Peyer's patch (tissue), 4 donors: ENCODE measurements at regions not wholly inside any gene's neighbourhood (a gene's known extent, or its start where the extent isn't known, plus 50 kb on each side); places are given as distances from the start of the nearest gene placed in this dataset.
"Not testable (repeated sequence)": the region's sequence is repeated elsewhere in the genome, so short reads cannot be mapped to it uniquely, and the experiment has no call there.

Source experiments
- DNase-seq, 3 donors: peaks; one replicate each; pipeline ENCODE4 v3.0.0-alpha.2; 2017 to 2019
- H3K27ac ChIP-seq, 4 donors: fragments of 200-600 bp; sonication (generic); one replicate each; pipeline ENCODE4 v1.5.1; 2016 to 2019
- H3K27me3 ChIP-seq, 2 donors: fragments of 200-600 bp; sonication (generic); one replicate each; pipeline ENCODE4 v1.5.1; 2019
- H3K36me3 ChIP-seq, 3 donors: fragments of 200-600 bp; sonication (generic); one replicate each; pipeline ENCODE4 v1.5.1; 2016 to 2019
- H3K4me1 ChIP-seq, 4 donors: fragments of 200-600 bp; sonication (generic); one replicate each; pipeline ENCODE4 v1.5.1; 2016 to 2019
- H3K4me3 ChIP-seq, 4 donors: fragments of 200-600 bp; sonication (generic); 1 replicate in 3 of 4; 2 replicates in 1 of 4; pipeline ENCODE4 v1.5.1; 2016 to 2019; ENCODE audit warnings: mild to moderate bottlenecking in 1 of 4
- H3K9me3 ChIP-seq, 4 donors: fragments of 200-600 bp; sonication (generic); one replicate each; pipeline ENCODE4 v1.5.1; 2016 to 2019; ENCODE audit warnings: mild to moderate bottlenecking in 1 of 4
- POLR2A ChIP-seq, 2 donors: fragments of 450-650 bp; IDR thresholded peaks; one replicate each; pipeline ENCODE4 v1.5.1; 2017; ENCODE audit warnings: antibody characterized with exemption in 2 of 2, mild to moderate bottlenecking in 2 of 2, moderate library complexity in 2 of 2
- TF ChIP-seq, protein P1 (sequence below), 6 experiments: fragments of 450-650 bp in 4 of 6; fragments of 200-600 bp in 2 of 6; sonication (generic) in 1 of 6; IDR thresholded peaks; one replicate each; pipeline ENCODE4 v1.5.1; 2017 to 2019; ENCODE audit warnings: antibody characterized with exemption in 6 of 6, mild to moderate bottlenecking in 3 of 6, moderate library complexity in 1 of 6

DNA sequence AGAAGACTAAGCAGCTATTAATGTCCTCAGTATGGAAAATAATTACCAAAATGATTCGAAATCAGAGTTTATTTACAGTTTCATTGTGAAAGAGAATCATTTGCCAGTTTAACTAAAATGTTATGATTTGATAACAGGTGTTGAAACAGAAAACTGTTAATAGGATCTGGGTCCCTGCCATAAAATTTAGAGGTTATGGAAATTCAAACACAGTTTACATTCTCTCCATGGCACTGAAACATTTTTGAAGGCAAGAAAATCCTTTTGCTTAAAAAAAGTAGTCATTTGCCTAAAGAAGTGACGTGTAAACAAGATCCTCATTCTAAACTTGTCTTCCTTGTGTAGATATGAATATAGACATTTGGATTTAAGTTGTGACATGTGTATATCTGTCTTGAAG is 743.8 kb downstream of the SLC4A3 start:
- no peak for DNase-seq
- no peaks in the 10 kb centered on the region for H3K9me3 ChIP-seq
- H3K36me3 ChIP-seq = no peaks in the 10 kb centered on the region
- H3K27me3 ChIP-seq = no peaks in the 10 kb centered on the region
- H3K4me3 ChIP-seq = no peak overlapping the region
- no peak overlapping the region for H3K27ac ChIP-seq
- H3K4me1 ChIP-seq = no peaks in the 10 kb centered on the region
- TF ChIP-seq, protein P1, sequence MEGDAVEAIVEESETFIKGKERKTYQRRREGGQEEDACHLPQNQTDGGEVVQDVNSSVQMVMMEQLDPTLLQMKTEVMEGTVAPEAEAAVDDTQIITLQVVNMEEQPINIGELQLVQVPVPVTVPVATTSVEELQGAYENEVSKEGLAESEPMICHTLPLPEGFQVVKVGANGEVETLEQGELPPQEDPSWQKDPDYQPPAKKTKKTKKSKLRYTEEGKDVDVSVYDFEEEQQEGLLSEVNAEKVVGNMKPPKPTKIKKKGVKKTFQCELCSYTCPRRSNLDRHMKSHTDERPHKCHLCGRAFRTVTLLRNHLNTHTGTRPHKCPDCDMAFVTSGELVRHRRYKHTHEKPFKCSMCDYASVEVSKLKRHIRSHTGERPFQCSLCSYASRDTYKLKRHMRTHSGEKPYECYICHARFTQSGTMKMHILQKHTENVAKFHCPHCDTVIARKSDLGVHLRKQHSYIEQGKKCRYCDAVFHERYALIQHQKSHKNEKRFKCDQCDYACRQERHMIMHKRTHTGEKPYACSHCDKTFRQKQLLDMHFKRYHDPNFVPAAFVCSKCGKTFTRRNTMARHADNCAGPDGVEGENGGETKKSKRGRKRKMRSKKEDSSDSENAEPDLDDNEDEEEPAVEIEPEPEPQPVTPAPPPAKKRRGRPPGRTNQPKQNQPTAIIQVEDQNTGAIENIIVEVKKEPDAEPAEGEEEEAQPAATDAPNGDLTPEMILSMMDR (IDR thresholded peaks at IDR 0.05) = no peak
- no peak for TF ChIP-seq POLR2A (IDR thresholded peaks at IDR 0.05)

DNA sequence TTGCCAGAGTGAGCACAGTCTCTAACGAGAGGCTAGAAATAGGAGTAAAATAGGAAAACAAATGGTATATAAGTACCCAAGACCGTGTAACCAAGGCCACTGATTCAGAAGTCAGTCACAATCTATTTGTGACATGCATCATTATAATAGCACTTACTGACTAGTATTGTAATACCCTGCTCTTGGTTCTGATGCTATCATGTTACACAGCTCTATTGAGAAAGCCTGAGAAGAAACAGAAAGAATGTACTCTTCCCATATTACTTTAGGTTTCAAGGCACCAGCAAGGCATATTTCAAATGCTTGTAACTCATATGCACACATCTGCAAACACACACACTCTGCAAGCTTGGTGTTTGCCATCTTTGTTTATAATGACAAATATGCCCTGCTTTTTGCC is 746.4 kb downstream of the SLC4A3 start:
- no peak overlapping the region for H3K4me3 ChIP-seq
- no peak for DNase-seq

DNA sequence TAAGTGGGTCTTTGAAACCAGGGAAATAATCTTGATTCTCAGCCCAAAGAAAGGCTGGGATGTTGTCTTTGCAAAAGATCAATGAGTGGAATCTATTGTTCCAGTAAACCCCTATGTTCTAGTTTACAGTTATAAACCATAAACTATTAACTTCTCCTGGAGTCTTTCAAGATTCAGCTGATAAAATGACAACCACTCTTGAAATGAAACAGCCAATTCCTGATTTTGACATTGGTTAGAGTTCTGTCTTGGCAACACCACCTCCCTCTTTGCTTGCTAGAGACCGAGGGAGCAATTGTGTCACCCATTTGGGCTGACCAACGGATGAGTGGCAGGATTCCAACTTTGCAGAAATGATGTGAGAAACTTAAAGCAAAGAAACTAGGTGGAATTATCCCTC is 746.9 kb downstream of the SLC4A3 start:
- Histone ChIP-seq H3K9me3 (no peaks in the 10 kb centered on the region), H3K36me3 (no peaks in the 10 kb centered on the region), H3K4me3 (no peak overlapping the region), H3K27ac (no peak overlapping the region), H3K27me3 (no peaks in the 10 kb centered on the region), H3K4me1 (no peaks in the 10 kb centered on the region)
- no peak for TF ChIP-seq POLR2A (IDR thresholded peaks at IDR 0.05)
- TF ChIP-seq, protein P1 (IDR thresholded peaks at IDR 0.05) = no peak
- DNase-seq = no peak

More for the DNA sequence above, 746.4 kb downstream of the SLC4A3 start:
- TF ChIP-seq, protein P1 (IDR thresholded peaks at IDR 0.05) = no peak
- no peak for TF ChIP-seq POLR2A (IDR thresholded peaks at IDR 0.05)
- Histone ChIP-seq H3K4me1 (no peaks in the 10 kb centered on the region), H3K27me3 (no peaks in the 10 kb centered on the region), H3K9me3 (no peaks in the 10 kb centered on the region), H3K36me3 (no peaks in the 10 kb centered on the region), H3K27ac (no peak overlapping the region)

DNA sequence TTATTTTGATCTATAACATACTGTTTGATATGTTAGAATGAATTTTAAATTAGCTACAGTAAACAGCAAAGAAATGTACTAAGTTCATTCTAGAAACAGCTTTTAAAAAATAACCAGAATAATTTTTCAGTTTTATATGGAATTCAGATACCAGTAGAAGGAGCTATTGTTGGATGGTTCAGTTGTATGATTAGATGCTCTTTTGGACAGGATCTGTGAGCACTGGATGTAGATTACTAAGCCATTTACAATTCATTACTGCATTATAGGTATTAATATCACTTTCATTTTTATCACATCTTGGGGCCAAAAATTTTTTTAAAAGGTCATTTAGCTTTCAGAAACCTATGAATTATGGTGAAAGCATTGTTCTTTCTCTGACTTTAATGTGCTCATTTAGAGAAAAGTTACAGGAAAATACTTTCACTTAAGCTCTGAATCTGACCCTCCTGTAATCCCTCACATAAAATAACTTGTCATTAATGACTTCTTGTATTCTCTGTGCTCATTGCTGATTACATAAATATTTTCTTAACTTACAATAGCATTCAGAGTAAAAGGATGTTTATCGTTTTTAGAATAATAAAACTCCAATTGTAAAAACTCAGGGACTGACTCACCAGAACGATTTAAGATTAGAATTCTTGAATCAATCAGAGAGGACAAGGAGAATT is 750.2 kb downstream of the SLC4A3 start:
- Histone ChIP-seq H3K4me1 (no peaks in the 10 kb centered on the region), H3K27ac (no peak overlapping the region)
- DNase-seq = no peak

DNA sequence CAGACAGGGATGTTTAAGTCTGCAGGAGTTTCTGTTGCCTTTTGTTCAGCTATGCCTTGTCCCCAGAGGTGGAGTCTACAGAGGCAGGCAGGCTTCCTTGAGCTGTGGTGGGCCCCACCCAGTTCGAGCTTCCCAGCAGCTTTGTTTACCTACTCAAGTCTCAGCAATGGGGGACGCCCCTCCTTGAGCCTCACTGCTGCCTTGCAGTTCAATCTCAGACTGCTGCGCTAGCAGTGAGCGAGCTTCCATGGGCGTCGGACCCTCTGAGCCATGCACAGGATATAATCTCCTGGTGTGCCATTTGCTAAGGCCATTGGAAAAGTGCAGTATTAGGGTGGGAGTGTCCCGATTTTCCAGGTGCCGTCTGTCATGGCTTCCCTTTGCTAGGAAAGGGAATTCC is 760.3 kb downstream of the SLC4A3 start:
- not testable (repeated sequence) for H3K9me3 ChIP-seq, H3K36me3 ChIP-seq, H3K27me3 ChIP-seq, DNase-seq, H3K4me3 ChIP-seq, H3K27ac ChIP-seq, H3K4me1 ChIP-seq

More for the DNA sequence above, 750.2 kb downstream of the SLC4A3 start:
- Histone ChIP-seq H3K9me3 (no peaks in the 10 kb centered on the region), H3K36me3 (no peaks in the 10 kb centered on the region), H3K27me3 (no peaks in the 10 kb centered on the region), H3K4me3 (no peak overlapping the region)
- TF ChIP-seq, protein P1 (IDR thresholded peaks at IDR 0.05) = no peak
- no peak for TF ChIP-seq POLR2A (IDR thresholded peaks at IDR 0.05)

DNA sequence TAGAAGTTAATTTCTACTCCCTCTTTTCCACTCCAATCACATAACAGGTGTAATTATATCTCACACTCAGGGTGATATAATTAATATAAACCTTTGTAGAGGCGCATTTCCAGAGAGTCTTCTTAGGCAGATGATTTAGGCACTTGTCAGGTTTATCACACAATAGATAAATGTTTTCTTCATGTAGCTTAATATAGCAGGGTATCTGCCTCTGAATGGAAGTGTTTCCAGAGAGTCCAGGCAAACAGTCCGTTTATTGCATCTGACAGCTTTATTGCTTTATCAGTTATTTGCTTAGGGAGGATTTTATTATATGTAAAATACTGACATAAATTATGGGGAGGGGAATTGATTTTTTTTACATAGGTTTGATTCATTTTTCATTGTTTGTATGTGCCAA is 766.3 kb downstream of the SLC4A3 start:
- H3K9me3 ChIP-seq = no peaks in the 10 kb centered on the region
- no peak overlapping the region for H3K4me3 ChIP-seq
- no peak overlapping the region for H3K27ac ChIP-seq
- no peaks in the 10 kb centered on the region for H3K36me3 ChIP-seq
- TF ChIP-seq, protein P1 (IDR thresholded peaks at IDR 0.05) = no peak
- no peaks in the 10 kb centered on the region for H3K27me3 ChIP-seq
- no peaks in the 10 kb centered on the region for H3K4me1 ChIP-seq
- DNase-seq = no peak
